GM19351 (cell line): ENCODE measurements at regions not wholly inside any gene's neighbourhood (a gene's known extent, or its start where the extent isn't known, plus 50 kb on each side); places are given as distances from the start of the nearest gene placed in this dataset.
"Not testable (repeated sequence)": the region's sequence is repeated elsewhere in the genome, so short reads cannot be mapped to it uniquely, and the experiment has no call there.

Experiments used
- ATAC-seq: cut with Tn5 transposase; IDR thresholded peaks from one replicate; pipeline ENCODE4 v1.9.1; 2021; ENCODE audit warnings: mild to moderate bottlenecking, moderate library complexity; ENCODE audit not compliant: unreplicated experiment

DNA sequence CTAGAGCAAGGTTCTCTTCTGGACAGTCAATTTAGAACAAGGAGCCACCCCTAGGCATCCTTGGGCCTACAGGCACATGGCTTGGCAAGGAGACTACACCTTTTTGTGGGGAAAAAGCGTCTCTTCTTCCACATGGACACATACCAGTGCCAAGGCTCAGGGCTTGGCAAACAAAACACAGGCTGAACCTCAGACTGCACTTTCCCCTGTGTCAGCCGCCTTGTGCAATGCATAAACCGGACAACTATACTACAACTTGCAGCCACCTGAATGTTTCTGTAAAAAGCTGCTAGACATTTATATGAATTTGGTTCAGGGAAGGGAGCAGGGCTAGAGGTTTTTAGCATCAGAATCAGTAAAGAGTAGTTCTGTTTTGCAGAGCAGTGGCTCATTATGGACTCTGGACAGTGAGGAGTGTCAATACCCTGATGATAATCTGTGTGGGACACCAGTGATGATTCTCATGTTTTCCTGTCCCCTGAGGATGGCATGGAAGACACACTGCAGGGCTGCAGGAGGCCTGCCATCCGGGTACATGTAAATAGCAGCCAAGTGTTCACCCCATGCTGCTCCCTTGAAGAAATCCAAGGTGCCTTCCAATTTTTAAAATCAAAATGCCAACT lies 118.9 kb downstream of the GATA3 start:
- no peak for ATAC-seq

DNA sequence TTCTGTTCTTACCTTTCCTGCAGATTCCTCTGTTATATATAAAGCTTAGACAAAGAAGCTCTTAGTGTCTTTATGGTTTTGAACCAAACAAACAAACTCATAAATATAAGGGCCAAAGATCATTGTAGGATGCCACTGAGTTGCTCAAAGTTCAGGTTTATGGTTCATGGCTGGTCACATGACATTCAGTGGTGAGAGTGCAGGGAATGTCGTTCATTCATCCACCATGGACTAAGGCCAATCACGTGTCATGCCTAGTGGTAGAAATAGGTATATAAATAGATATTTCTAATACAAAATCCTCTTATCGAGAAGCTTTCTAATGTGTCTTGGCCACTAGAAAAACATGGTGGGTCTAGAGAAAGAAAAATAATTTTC lies 119.4 kb downstream of the GATA3 start:
- ATAC-seq, result no peak

DNA sequence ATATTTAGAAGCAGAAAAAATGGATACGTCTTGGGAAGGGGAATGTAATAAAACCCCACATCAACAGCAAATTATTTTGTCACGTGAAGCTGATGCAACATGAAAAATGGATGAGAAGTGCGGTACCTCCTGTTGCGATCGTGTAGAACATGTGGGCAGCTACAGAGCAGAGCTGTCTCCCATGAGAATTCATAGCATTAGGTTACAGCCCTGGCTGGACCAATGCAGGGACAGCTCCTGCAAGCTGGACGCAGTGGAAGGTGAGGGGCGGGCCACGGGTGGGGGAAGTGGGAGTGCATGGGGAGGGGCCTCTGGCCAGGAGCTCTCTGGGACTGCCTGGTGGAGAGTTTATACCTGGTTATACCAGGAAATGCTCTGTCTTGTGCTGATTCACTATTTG lies 120.3 kb downstream of the GATA3 start:
- ATAC-seq, result no peak

DNA sequence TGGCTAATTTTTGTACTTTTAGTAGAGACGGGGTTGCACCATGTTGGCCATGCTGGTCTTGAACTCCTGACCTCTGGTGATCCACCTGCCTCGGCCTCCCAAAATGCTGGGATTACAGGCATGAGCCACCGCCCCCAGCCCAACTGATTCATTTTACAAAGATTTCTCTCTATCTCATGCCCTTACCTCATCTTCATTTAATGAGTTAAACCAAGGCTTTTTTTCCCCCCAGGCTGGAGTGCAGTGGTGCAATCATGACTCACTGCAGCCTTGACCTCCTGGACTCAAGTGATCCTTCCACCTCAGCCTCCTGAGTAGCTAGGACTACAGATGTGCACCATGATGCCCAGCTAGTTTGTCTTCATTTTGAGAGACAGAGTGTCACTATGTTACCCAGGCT lies 123.0 kb downstream of the GATA3 start:
- ATAC-seq, result not testable (repeated sequence)

DNA sequence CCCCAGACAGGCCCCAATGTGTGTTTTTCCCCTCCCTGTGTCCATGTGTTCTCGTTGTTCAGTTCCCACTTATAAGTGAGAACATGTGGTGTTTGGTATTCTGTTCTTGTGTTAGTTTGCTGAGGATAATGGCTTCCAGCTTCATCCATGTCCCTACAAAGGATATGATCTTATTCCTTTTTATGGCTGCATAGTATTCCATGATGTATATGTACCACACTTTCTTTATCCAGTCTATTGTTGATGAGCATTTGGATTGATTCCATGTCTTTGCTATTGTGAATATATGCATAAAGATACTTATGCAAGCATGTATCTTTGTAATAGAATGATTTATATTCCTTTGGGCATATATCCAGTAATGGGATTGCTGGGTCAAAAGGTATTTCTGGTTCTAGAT lies 125.3 kb downstream of the GATA3 start:
- not testable (repeated sequence) for ATAC-seq

DNA sequence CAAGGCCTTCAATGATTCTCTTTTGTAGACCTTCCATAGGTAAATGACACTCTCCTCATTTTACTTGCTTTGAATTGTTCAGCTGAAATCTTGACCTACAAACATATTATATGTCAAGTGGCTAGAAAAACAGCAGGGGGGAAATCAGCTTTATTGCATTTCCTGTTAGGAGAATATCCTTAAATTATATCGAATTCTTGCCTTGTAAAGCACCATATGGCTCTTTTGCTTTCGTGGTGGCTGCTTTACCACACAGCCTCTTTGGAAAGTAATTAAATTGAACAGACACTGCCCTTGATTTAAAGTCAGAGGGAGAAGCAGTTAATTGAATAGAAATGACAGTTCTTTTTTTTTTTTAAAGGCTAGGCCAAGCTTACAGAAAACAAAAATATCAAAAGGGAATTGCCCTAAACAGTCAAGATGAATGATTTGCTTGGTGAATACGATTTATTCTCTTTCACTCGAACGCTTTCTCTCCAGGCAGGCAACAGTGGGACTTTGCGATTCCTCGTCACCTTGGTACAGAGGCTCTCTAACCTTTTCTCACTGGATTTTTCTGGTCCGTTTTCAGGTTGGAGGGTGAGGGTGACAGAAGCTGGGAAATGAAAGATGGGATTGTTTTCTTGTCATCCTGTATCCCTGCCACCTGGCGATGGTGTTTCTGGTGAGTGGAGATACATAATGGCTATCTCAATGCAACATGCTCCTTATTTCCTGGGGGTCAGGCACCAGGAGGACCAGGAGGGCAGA lies 126.0 kb downstream of the GATA3 start:
- no peak for ATAC-seq

DNA sequence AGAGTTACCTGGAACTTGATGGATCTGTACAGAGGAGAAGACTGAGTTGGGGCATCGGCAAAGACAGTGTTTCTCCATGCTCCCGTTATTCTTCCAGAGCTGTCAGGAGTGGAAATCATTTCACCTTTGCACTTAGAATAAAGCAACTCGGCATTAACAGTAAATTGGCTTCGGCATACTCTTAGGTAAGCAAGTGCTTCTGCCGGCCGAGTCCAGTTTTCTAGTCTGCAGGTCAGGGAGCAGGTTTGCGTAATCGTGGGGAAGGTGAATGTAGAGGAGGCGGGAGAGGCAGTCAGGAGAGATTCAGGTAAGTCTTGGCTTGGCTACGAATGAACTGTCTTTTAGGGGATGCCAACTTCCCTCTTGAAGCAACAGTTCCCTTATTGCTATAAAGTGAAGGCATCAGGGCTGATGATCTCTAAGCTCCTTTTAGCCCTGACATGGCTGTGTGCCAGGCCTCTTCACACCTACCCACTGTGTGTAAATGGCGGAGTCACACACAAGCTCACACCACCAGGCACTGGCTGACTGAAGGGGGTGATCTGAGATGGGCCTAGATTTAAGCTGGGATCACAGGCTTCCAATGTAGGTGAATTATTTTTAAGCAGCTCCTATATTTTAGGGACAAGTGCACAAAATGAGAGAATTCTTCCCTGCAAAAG lies 127.1 kb downstream of the GATA3 start:
- ATAC-seq, result no peak

DNA sequence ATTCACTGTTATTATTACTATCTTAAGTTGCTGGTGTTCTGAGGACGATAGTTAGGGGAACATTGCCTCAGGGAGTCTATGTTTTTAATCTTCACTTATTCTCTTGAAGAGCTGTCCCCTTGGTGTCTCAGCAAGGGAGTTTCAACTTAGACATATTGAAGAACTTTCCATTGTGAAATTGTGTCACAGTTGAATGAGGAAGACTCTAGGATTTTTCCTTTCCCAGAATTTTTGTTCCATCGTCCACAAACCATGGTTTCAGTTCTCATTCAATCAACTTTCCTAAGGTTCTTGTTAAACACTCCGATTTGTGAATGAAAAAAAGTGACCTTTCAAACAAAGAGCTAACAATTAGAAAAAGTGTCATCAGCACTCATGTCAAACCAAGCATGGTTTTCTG lies 128.3 kb downstream of the GATA3 start:
- no peak for ATAC-seq

DNA sequence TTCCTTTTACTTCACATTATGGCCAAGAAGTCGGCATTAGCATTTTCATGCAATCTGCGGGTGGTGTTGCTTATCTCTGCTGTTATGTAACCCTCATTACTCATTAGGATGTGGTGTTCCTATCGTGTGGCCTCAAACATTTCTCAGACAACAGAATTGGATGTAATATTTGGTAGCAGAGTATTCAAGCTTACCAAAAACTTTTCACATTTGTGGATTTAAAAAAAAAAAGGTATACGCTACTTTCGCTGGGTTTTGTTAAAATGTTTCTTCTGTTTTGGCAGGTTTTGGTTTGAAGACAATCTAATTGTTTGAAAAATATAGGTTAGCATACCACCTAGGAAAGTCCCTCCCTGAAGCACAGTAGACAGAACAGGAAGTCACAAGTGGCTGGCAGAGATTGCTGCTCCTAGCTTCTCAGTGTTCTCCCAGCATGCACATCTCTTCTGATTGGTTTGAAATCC lies 128.8 kb downstream of the GATA3 start:
- ATAC-seq, result peak; percentile 66

DNA sequence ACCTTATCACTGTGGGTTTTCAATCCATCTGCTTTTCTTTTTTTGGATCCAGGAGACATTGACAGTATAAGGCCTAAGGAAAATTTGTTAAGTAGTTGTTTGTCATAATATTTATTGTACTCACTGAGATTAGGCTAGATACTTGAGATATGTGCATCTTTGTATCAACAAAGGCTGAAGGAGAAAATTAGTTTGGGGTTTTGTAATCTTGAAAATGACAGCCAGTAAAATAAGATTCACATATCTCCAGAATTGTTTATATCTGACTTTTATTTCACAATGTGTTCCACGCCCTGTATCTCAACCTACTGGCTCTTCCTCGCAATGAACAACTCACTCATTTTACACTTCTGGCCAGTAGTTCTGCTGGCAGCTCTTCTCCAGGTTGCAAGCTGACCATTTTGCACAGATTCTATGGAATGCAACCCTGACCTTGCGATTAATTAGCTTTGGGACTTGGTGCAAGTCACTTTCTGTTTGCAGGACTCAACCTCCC lies 132.7 kb downstream of the GATA3 start:
- no peak for ATAC-seq

DNA sequence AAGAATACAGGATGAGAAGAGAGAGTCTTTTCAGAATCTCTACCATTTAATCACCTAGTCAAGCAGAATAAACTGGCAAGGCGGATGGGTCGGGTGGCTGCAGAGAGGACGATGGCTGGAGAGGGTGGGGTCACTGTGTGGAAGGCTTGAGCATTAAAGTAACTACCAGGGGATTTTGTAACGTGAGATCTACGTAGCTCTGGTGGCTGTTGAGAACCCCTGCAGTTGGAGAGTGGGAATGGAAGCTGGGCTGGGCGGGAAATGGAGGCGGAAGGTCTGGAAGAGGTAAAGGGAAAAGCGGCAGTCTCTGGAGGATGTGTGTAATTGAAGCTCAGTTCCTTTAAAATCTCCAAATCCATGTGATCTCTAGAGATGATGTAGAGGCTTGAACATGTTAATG lies 135.0 kb downstream of the GATA3 start:
- ATAC-seq, result no peak

DNA sequence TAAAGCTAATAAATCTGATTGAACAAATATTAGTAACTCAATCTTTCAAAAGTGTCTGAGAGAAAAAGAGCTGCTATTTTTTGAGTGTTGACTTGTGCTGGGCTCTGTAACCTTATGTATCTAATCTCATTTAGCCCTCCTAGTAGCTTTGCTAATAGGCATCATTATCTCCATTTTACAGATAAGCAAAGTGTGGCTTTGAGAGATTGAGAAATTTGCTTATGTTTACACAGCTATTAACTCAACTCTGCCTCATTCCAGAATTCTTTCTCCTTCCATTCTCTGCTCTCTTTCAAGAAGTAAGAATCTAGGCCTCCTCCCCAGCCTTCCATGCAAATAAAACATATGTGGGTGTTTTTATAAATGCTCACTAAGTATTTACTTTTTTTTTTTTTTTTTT lies 137.8 kb downstream of the GATA3 start:
- ATAC-seq, result no peak

DNA sequence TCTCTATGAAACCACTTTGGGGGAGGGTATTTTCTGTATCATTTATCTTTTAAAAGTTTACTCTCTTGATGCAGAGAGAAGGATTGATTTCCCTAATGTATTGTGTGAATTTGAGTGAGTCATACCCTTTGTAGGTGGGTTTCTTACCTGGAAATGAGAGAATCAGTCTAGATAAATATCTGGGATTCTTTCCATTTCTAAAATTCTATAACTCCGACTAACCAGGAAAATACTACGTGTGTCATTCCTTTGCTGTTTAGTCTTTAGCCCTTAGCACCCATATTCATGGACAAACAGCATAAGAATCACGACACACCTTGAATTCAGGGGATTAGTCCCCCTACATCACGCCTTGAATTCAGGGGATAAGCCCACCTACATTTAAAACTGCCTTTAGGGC lies 139.1 kb downstream of the GATA3 start:
- no peak for ATAC-seq

DNA sequence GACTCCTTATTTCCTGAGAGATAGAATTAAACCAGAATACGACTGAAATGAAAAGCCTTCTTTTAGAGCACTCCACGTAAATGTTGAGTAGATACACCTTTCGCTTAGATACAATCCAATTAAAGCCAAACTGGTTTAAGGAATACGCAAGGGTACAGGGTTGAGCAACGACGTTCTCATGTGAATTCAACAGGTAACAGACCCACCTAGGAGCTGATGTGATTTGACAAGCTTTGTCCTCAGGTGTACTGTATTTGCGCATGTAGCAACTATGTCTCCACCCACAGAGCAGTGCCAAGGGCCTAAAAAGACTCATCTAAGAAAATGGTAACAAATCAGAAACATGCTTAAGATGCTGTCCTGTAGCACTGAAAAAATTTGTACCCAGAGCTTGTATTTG lies 139.6 kb downstream of the GATA3 start:
- no peak for ATAC-seq

DNA sequence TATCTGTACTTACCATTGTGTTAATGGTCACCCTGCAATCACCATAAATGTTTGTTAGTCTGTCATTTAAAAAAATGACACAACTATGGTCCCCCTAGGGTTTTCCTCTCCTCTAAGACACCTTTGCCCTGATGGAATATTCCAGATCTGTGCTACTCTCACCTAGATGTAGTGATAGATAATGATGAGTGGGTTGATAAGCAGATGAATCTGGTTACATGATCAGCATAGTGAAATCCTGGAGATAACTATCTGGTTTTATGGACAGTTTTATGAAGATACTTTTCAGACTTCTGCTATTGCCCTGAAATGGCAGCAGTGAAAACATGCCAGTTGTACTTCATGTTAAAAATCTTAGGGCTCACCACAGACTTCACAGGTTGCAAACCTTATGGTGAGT lies 152.4 kb downstream of the GATA3 start:
- no peak for ATAC-seq

DNA sequence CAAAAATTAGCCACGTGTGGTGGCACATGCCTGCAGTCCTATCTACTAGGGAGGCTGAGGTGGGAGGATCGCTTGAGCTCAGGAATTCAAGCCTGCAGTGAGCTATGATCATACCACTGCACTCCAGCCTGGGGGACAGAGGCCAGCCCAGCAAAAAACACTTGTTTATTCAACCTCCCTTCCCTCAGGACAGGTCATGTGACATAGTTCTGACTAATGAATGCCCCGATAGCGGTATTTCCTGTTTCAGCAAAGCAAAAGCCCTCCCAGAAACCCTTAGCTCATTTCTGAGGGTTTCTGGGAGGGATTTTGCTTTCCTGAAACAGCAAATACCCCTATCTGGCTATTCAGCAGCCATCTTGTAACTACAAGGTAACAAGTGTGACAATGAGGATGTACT lies 157.1 kb downstream of the GATA3 start:
- no peak for ATAC-seq

DNA sequence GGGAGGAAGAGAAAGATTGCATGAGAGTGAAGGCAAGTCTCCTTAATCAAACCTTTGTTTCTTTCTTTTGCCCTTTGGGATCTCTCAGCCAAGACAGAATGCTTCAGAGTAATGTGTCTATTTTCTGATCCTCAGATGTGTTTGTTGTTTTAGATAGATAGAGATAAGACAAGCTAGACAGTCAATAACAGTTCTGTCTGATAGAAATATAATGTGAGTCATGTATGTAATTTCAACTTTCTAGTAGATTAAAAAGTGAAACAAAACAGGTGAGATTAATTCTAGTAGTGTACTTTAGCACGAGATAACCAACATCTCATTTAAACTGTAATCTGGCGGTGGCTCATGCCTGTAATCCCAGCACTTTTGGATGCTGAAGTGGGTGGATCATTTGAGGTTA lies 159.2 kb downstream of the GATA3 start:
- ATAC-seq, result no peak

DNA sequence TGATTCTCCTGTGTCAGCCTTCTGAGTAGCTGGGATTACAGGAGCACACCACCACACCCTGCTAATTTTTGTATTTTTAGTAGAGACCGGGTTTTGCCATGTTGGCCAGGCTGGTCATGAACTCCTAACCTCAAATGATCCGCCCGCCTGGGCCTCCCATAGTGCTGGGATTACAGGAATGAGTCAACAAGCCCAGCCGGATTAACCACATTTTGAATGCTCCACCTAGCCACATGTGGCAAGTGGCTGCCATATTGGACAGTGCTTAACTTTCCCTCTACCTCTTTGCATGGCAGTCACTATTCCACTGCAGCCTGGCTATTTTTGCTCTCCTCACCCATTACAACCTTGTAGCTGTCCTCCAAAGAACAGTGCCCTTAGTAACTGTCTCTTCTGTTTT lies 160.1 kb downstream of the GATA3 start:
- no peak for ATAC-seq

DNA sequence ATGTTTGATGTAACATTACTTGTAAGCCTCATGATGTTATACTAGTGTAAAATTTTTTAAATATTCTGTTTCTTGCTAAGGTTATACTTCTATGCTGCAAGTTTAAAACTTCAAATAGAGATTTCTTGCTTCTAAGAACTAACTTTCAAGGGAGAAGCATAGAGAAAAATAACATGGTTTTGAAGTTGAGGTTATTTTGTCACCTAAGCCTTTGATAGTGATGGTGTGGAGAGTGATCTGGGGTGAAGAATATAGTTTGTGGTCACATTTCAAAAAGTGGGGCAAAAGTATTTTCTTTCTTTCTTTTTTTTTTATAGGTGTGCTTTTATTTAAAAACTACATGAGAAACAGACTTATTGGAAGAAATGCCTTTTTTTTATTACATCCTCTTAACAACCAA lies 162.4 kb downstream of the GATA3 start:
- no peak for ATAC-seq

DNA sequence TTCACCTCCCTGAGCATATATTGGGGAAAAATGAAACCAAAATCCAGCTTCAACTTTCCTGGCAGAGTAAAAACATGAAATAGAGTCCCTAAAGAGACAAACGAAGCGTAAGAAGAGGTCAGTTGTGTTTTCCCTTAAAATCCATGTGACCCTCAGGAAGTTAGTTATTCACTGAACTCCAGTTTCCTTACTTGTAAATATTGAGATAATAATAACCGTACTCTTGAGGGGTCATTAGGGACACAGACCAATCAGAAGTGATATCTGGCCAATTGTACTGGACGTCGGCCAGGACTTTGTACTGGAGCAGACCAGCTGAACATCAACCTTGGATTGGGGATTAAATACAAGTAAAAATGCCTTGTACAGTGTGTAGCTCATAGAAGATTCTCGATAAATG lies 167.0 kb downstream of the GATA3 start:
- no peak for ATAC-seq

DNA sequence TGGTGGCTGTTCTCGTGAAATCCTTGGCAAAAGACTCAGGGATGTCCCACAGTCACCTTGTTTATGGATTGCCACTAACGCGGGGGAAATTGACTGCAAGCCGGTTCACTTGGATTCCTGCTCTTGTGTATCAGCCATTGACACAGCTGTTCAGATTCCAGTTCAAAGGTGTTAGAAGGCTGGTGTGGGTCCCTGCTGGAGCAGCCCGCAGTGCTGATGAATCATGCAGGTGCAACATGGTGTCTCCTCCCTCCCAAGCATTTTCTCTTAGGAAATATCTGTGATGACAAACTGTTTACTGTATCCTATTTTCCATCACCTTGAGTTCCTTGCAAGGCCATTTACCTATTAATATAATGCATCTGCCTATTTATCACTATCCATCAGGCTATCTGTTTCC lies 170.1 kb downstream of the GATA3 start:
- ATAC-seq, result no peak

DNA sequence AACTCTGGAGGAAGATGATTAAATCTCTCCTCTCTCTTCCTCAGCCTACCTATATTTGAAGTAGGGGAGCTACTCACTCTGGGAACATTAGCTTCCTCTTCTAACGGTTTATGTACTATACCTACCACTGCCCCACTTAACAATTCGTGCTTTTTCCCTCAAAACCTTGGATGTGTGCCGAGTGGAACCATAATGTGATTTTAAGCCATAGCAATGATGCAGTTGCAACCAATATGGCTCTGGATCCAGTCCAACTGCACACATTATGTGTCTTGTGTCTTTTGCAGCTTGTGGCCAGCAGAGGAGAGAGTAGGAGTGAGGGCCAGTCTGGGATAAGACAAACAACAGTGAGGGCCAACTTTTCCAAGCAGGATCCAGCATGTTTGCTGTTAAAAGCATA lies 170.7 kb downstream of the GATA3 start:
- ATAC-seq, result no peak
